ENCODE measurements at regions not wholly inside any gene's neighbourhood (a gene's known extent, or its start where the extent isn't known, plus 50 kb on each side); places are given as distances from the start of the nearest gene placed in this dataset.

DNA sequence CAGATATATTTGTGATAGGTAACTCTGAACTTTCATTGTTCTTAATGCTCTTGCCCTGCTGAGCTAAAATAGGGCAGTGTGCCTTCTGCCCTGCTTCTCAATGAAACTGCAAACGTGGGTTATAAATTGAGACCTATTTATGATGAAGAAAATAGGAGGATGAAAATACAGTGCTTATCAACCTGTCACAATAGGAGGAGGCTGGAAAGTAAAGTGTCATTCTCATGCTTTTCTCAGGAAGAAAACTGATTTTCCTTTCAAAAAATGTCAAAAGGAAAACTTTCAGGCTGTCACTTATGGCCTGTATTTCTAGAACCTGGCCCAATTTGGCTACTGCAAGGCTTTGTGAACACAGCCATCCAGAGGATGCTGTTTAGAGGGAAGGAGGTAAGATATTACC, 130.3 kb upstream of the TUSC1 start:
- TF ChIP-seq FOXJ3 (CRISPR knock-in tag; IDR thresholded peaks at IDR 0.05) (no peak), PBX3 (IDR thresholded peaks at IDR 0.05) (no peak), NRF1 (IDR thresholded peaks at IDR 0.05; ENCODE audit: low read depth, low read length) (no peak), RXRA (IDR thresholded peaks at IDR 0.05; ENCODE audit: borderline replicate concordance, low read depth) (no peak), USF1 (IDR thresholded peaks at IDR 0.05; ENCODE audit: borderline replicate concordance, low read depth) (no peak), CHD2 (IDR thresholded peaks at IDR 0.05; ENCODE audit: low read length, partially characterized antibody) (no peak), FOXM1 (IDR thresholded peaks at IDR 0.05; ENCODE audit: low read depth) (no peak), SMC3 (IDR thresholded peaks at IDR 0.05; ENCODE audit: low read depth, low read length) (no peak), POLR2AphosphoS5 (IDR thresholded peaks at IDR 0.05; ENCODE audit: low read depth, low read length) (no peak), GATA2 (CRISPR knock-in tag; IDR thresholded peaks at IDR 0.05) (no peak), TCF12 (IDR thresholded peaks at IDR 0.05) (no peak), NFIC (IDR thresholded peaks at IDR 0.05; ENCODE audit: borderline replicate concordance) (no peak), TAF1 (IDR thresholded peaks at IDR 0.05; ENCODE audit: borderline replicate concordance, low read depth, low read length) (no peak)
- TF ChIP-seq, protein P1, sequence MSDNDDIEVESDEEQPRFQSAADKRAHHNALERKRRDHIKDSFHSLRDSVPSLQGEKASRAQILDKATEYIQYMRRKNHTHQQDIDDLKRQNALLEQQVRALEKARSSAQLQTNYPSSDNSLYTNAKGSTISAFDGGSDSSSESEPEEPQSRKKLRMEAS (IDR thresholded peaks at IDR 0.05; ENCODE audit: low read depth), result no peak
- TF ChIP-seq, protein P2, sequence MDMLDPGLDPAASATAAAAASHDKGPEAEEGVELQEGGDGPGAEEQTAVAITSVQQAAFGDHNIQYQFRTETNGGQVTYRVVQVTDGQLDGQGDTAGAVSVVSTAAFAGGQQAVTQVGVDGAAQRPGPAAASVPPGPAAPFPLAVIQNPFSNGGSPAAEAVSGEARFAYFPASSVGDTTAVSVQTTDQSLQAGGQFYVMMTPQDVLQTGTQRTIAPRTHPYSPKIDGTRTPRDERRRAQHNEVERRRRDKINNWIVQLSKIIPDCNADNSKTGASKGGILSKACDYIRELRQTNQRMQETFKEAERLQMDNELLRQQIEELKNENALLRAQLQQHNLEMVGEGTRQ (IDR thresholded peaks at IDR 0.05; ENCODE audit: borderline replicate concordance, low read depth, low read length), result no peak
- Histone ChIP-seq H2AFZ (ENCODE audit: low read depth) (no peak overlapping the region), H4K20me1 (ENCODE audit: insufficient read depth) (no peaks in the 10 kb centered on the region), H3K4me3 (ENCODE audit: low read depth in 2 of 2, low read length in 1 of 2) (no peak overlapping the region), H3K4me1 (ENCODE audit: control insufficient read depth in 1 of 2, insufficient read depth in 2 of 2, low read depth in 1 of 2, low read length in 1 of 2) (no peaks in the 10 kb centered on the region), H3K4me2 (no peak overlapping the region), H3K36me3 (replicated peaks in 1 of 2; ENCODE audit: control insufficient read depth in 1 of 2, insufficient read depth in 2 of 2, low read length in 1 of 2) (no peaks in the 10 kb centered on the region), H3K9ac (no peak overlapping the region), H3K27ac (ENCODE audit: low read depth in 2 of 2, low read length in 1 of 2) (no peak overlapping the region), H3K27me3 (ENCODE audit: insufficient read depth) (no peaks in the 10 kb centered on the region), H3F3A (replicated peaks; ENCODE audit: insufficient read depth) (no peaks in the 10 kb centered on the region), H3K9me2 (no peaks in the 10 kb centered on the region), H3K9me3 (no peaks in the 10 kb centered on the region), H3K79me2 (ENCODE audit: insufficient read depth) (no peaks in the 10 kb centered on the region)
- ChIA-PET POLR2A (no interaction called here), CTCF (no interaction called here)
- 13% methylated on average over 1 of the region's 1 CpG for WGBS (ENCODE audit: low lambda C conversion rate)
- no peak for DNase-seq

DNA sequence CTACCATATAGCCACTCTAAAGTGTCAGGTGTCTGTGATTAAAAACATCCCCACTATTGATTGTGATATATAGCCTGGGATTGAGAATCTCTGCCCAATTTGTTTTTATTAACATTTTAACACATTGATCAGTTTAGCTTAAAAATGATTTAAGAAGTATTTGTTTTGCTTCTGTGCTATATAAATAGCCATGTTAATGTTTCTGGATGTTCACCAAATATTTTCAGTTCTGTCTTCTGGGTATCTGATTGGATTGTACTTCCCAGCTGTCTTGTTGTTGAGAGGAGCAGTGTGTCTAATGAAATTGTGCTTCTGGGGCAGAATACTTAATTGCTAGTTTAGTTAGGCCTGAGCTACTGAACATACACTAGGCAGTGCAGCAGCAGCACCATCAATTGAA, 126.6 kb upstream of the TUSC1 start:
- Histone ChIP-seq H3F3A (replicated peaks; ENCODE audit: insufficient read depth) (no peaks in the 10 kb centered on the region), H3K79me2 (ENCODE audit: insufficient read depth) (no peaks in the 10 kb centered on the region), H4K20me1 (ENCODE audit: insufficient read depth) (no peaks in the 10 kb centered on the region), H3K27ac (ENCODE audit: low read depth in 2 of 2, low read length in 1 of 2) (no peak overlapping the region), H3K9me3 (no peaks in the 10 kb centered on the region), H3K36me3 (replicated peaks in 1 of 2; ENCODE audit: control insufficient read depth in 1 of 2, insufficient read depth in 2 of 2, low read length in 1 of 2) (no peaks in the 10 kb centered on the region), H3K4me2 (no peak overlapping the region), H3K27me3 (ENCODE audit: insufficient read depth) (no peaks in the 10 kb centered on the region), H3K9me2 (no peaks in the 10 kb centered on the region), H3K4me3 (ENCODE audit: low read depth in 2 of 2, low read length in 1 of 2) (no peak overlapping the region), H3K9ac (no peak overlapping the region), H2AFZ (ENCODE audit: low read depth) (no peak overlapping the region), H3K4me1 (ENCODE audit: control insufficient read depth in 1 of 2, insufficient read depth in 2 of 2, low read depth in 1 of 2, low read length in 1 of 2) (no peaks in the 10 kb centered on the region)
- no peak for DNase-seq
- TF ChIP-seq ZBTB33 (IDR thresholded peaks at IDR 0.05; ENCODE audit: borderline replicate concordance, low read depth), result no peak
- TF ChIP-seq FOXJ3 (CRISPR knock-in tag; IDR thresholded peaks at IDR 0.05), result no peak
- TF ChIP-seq SIN3A (IDR thresholded peaks at IDR 0.05; ENCODE audit: borderline replicate concordance, low read depth, low read length), result no peak
- TF ChIP-seq EP300 (IDR thresholded peaks at IDR 0.05; ENCODE audit: borderline replicate concordance in 1 of 2, low read depth in 1 of 2, low read length in 1 of 2), result no peak
- TF ChIP-seq, protein P2 (IDR thresholded peaks at IDR 0.05; ENCODE audit: borderline replicate concordance, low read depth, low read length), result no peak
- TF ChIP-seq CHD2 (IDR thresholded peaks at IDR 0.05; ENCODE audit: low read length, partially characterized antibody), result no peak
- TF ChIP-seq TCF12 (IDR thresholded peaks at IDR 0.05), result no peak
- TF ChIP-seq MEF2A (IDR thresholded peaks at IDR 0.05; ENCODE audit: borderline replicate concordance, low read depth), result no peak
- TF ChIP-seq JUND (IDR thresholded peaks at IDR 0.05), result no peak
- no peak for TF ChIP-seq RFX5 (IDR thresholded peaks at IDR 0.05; ENCODE audit: low read length)
- TF ChIP-seq RXRA (IDR thresholded peaks at IDR 0.05; ENCODE audit: borderline replicate concordance, low read depth), result no peak
- CTCF ChIA-PET, result no interaction called here
- POLR2A ChIA-PET, result no interaction called here

Measured in SK-N-SH (cell line).